NB4 (cell line): ENCODE measurements at regions not wholly inside any gene's neighbourhood (a gene's known extent, or its start where the extent isn't known, plus 50 kb on each side); places are given as distances from the start of the nearest gene placed in this dataset.

Source experiments
- TF ChIP-seq, protein P1 (sequence below): IDR thresholded peaks from one replicate; pipeline ENCODE4 v1.5.1; 2012; ENCODE audit warnings: low read depth, low read length
- TF ChIP-seq, protein P2 (sequence below): IDR thresholded peaks from 2 replicates; pipeline ENCODE4 v1.6.1; 2011; ENCODE audit warnings: low read depth, low read length

DNA sequence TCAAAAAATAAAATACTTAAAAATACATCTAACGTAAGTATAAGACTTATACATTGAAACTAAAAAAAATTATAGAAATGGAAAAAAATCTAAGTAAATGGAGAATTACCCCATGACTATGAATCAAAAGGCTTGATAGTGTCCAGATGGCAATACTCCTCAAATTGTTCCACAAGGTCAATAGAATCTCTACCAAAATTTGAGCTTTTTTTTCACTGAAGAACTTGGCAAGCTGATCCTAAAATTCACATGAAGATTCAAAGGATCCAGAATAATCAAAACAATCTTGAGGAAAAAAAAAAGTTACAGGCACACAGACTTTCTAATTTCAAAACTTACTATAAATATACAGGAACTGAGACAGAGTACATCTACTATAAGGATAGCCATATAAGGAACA, 448.4 kb upstream of the CDH11 start:
- TF ChIP-seq, protein P1, sequence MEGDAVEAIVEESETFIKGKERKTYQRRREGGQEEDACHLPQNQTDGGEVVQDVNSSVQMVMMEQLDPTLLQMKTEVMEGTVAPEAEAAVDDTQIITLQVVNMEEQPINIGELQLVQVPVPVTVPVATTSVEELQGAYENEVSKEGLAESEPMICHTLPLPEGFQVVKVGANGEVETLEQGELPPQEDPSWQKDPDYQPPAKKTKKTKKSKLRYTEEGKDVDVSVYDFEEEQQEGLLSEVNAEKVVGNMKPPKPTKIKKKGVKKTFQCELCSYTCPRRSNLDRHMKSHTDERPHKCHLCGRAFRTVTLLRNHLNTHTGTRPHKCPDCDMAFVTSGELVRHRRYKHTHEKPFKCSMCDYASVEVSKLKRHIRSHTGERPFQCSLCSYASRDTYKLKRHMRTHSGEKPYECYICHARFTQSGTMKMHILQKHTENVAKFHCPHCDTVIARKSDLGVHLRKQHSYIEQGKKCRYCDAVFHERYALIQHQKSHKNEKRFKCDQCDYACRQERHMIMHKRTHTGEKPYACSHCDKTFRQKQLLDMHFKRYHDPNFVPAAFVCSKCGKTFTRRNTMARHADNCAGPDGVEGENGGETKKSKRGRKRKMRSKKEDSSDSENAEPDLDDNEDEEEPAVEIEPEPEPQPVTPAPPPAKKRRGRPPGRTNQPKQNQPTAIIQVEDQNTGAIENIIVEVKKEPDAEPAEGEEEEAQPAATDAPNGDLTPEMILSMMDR, result no peak
- TF ChIP-seq, protein P2, sequence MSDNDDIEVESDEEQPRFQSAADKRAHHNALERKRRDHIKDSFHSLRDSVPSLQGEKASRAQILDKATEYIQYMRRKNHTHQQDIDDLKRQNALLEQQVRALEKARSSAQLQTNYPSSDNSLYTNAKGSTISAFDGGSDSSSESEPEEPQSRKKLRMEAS, result no peak
